ENCODE measurements at regions not wholly inside any gene's neighbourhood (a gene's known extent, or its start where the extent isn't known, plus 50 kb on each side); places are given as distances from the start of the nearest gene placed in this dataset.

GRCh38 chr11:122204206-122204605 is 88.2 kb upstream of the BLID start:
- TF ChIP-seq POLR2A (IDR thresholded peaks at IDR 0.05) (no peak), CTCF (IDR thresholded peaks at IDR 0.05) (no peak)
